ENCODE measurements at regions not wholly inside any gene's neighbourhood (a gene's known extent, or its start where the extent isn't known, plus 50 kb on each side); places are given as distances from the start of the nearest gene placed in this dataset.
A peak's percentile ranks its signal among the peaks of the same experiment; 100 is the strongest.

DNA sequence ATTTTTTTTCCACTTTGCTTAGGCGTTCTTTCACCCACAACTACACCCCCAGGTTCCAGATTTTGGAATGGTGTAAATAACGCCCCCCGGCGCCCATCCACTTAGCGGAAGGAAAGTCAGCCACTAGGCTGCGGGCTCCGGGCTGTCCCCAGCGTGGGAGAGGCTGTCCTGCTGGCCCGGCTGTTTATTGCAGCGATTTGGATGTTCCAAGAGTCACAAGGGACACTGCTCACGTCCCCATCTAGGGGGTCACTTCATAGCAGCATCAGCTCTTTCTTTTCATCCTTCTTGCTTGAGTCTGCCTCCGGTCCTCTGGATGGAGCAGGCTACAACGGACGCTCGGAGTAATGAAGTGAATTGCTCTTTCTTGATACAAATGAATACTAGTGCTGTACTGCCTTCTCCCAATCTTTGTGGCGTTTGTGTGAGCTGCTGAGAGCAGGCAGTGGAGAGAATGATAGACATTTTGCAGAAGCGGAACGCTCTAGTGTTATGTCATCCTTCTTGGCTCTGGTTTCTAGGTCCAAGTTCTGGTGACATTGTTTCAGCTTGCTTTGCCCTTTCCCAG is 50.7 kb upstream of the PAIP2B start:
- no peak for TF ChIP-seq POLR2A (IDR thresholded peaks at IDR 0.05)
- TF ChIP-seq, protein P1, sequence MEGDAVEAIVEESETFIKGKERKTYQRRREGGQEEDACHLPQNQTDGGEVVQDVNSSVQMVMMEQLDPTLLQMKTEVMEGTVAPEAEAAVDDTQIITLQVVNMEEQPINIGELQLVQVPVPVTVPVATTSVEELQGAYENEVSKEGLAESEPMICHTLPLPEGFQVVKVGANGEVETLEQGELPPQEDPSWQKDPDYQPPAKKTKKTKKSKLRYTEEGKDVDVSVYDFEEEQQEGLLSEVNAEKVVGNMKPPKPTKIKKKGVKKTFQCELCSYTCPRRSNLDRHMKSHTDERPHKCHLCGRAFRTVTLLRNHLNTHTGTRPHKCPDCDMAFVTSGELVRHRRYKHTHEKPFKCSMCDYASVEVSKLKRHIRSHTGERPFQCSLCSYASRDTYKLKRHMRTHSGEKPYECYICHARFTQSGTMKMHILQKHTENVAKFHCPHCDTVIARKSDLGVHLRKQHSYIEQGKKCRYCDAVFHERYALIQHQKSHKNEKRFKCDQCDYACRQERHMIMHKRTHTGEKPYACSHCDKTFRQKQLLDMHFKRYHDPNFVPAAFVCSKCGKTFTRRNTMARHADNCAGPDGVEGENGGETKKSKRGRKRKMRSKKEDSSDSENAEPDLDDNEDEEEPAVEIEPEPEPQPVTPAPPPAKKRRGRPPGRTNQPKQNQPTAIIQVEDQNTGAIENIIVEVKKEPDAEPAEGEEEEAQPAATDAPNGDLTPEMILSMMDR (IDR thresholded peaks at IDR 0.05), result peak in 4 of 5 experiments; percentile 3 to 33 (median 22)
- no peak for TF ChIP-seq EP300 (IDR thresholded peaks at IDR 0.05; ENCODE audit: low read depth)
- no peak for TF ChIP-seq POLR2AphosphoS5 (IDR thresholded peaks at IDR 0.05)
